Activated effector memory CD4-positive, alpha-beta T cell treated with Interleukin-2 at 50 U/mL for 16 hours (primary cell): ENCODE measurements at regions not wholly inside any gene's neighbourhood (a gene's known extent, or its start where the extent isn't known, plus 50 kb on each side); places are given as distances from the start of the nearest gene placed in this dataset.
"Not testable (repeated sequence)": the region's sequence is repeated elsewhere in the genome, so short reads cannot be mapped to it uniquely, and the experiment has no call there.

Source experiments
- DNase-seq: peaks from one replicate; pipeline ENCODE4 v3.0.0-alpha.2; 2020

DNA sequence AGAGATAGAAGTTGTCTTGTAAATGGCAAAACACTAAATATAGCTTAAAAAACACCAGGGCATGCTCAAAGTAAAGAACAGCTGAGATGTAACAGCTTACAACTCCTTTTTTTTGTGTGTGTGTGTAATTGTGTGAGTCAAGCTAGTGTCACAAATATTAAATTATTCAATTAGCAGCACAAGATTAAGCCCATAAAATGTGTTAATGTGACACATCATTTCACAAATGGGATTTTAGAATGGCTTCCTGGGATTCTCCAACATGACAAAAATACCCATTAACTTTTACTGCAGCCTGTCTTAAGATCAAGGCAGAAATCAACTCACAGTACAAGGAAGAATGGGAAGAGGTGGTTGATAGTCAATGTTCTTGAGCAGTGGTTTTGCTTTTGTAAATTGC, 251.4 kb downstream of the KIF20B start:
- no peak for DNase-seq

DNA sequence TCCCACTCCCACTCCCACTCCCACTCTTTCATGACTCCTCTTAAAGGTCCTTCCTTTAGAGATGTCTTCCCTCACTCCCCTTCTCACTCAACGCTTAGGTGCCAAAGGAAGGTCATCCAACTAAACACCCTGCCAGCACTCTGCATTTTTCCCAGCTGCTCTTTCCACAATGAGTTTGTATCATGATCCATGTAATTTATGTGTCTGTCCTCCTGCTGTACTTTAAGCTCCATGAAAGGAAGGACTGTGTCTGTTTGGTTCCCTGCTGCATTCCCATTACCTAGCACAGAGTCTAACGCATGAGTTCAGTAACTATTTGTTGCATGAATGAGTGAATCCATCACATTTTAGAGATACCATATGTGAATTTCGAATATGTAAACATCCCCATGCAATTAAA, 252.7 kb downstream of the KIF20B start:
- DNase-seq = no peak

DNA sequence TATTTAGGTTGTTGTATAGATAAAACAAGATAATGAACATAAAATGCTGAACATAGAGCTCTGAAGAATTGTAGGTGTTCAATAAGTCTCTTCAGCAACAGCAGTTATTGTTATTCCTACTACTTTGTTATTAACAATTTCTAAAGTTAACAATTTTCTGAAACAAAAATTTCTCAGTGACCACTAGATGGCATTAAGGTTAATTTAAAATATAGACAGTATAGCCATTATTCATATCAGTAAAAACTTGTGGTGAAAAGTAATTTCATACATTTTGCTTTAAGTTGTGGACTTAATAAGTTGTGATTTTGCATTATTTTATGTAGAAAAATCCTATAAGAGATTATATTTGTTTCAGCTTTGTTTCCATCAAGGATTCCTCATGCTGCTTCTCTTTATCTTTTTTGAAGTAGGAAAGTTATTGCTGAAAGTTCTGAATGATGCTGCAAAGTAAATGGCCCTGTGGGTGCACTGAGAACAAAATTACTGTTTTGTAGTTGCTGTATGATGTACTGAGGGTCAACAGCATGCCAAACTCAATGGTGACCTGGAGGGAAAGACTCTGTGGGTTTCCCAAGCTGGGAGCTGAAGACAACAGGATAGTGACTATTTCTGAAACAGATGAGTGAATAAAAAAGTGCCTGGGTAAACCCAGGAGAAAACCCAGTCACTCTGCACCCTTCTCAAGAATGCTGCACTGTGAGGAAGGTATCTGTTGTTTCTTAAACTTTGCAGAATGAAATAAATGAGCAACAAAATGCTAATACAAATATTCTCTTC, 253.6 kb downstream of the KIF20B start:
- no peak for DNase-seq

DNA sequence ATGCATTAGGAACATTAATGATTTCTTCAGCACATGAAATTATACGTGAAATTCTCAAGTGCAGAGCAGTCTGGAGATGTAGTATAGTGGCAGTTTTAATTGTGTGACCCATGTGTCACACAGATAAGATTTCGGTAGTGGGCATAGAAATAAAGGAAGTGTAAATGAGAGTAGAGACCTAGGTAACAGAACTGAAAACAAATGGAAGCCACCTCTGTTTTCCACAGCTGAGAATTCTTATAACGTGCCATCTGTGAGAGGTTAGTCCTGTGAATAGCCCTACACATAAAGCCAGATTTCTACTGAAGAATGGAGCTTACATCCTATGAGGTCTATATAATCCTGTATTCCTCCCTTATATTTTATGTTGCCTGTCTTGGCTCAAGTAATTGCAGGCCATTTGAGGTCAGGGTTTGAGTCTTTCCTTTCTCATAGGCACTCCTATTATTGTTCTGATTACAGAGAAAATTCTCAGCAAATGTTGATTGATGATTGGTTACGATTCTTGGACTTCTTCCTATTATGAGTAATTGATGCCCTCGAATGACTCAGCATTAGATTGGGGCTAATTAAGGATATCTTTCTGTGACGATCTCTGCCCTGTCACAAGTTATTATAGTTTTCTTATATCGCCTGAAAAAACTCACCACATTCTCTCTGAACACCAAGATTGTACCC, 258.2 kb downstream of the KIF20B start:
- no peak for DNase-seq

GRCh38 chr10:89963451-89964102, 262.2 kb downstream of the KIF20B start:
- DNase-seq = no peak

DNA sequence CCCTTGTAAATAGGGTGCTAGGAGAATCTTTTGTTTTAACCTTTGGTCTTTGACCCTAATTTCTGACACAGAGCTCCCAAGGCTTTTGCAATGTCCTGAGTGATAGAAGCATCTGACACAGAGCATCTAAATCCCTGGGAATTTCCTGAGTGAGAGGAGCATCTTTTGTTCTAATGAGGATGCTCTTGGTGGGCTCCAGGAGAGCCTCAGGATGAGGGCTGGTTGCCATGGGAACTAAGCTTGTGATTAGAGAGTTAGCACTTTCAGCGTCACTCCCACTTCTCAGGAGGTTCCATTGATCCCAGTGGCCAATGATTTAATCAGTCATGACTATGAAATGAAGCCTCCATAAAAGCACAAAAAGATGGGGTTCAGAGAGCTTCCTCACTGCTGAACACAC, 264.8 kb downstream of the KIF20B start:
- no peak for DNase-seq

GRCh38 chr10:89973326-89973725, 271.9 kb downstream of the KIF20B start:
- DNase-seq = no peak

GRCh38 chr10:89975071-89975470, 273.7 kb downstream of the KIF20B start:
- no peak for DNase-seq

DNA sequence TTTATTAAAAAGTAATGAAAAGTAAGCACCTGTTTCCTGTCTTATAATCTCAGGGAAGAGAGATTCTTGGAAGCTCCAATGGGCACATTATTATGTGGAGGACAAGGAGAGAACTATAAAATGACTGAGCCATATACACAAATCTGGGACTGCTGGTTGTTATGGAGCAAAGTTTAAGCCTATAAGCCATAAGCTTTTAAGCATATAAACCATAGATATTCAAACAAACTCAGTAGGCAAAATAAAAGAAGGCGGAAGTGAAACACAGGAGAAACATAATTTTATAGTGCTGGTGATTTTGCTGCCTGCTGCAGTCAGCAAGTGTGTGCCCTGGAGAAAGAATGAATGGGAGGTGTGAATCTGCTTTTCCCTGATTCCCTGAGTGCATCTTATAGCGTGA, 274.4 kb downstream of the KIF20B start:
- no peak for DNase-seq

- no peak for DNase-seq
Observed at GRCh38 chr10:89978081-89978480, 276.7 kb downstream of the KIF20B start.

GRCh38 chr10:89979726-89980125, 278.3 kb downstream of the KIF20B start:
- DNase-seq = no peak

DNA sequence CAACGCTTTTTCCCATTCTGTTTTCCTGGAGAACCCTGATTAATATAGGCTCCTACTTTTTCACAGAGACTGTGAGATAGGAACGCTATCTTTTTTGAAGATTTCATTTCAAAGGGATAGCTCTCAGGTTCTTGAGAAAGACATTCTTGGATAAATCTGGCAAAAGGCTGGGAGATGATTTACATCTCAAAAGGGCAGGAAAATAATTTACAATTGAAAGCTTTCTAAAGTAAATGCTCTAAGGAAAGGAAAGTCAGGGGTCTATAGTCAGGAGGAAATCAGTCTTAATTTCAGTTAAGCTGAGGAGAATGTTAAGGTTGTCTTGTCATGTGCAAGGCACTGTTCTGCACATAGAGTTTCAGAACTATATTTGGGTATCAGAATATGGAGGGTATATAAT, 278.8 kb downstream of the KIF20B start:
- DNase-seq = no peak

- no peak for DNase-seq
Observed at GRCh38 chr10:89981891-89982290, 280.5 kb downstream of the KIF20B start.

DNA sequence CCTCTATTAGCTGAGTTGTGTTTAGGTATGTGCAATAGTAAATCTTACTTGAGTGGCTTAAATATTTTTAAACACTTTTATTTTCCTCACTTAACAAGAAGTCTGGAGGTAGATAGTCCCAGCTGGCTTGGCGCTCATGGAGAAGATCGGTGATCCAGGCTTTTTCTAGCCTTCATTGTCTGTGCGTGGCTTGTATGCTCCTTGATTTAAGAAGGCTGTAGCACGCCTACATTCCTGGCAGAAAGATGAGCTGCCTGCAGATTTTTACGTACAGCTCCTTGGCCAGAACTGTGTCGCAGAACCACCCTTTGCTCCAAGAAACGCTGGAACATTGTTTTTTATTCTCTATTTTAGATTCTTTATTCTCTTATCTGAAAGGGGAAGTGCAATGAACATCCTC, 284.1 kb downstream of the KIF20B start:
- DNase-seq = no peak

GRCh38 chr10:89988361-89988760, 287.0 kb downstream of the KIF20B start:
- DNase-seq = not testable (repeated sequence)

- no peak for DNase-seq
Observed at GRCh38 chr10:89992575-89992974, 291.2 kb downstream of the KIF20B start.

GRCh38 chr10:90007226-90007625, 305.8 kb downstream of the KIF20B start:
- no peak for DNase-seq

- not testable (repeated sequence) for DNase-seq
Observed at GRCh38 chr10:90011281-90011680, 309.9 kb downstream of the KIF20B start.

DNA sequence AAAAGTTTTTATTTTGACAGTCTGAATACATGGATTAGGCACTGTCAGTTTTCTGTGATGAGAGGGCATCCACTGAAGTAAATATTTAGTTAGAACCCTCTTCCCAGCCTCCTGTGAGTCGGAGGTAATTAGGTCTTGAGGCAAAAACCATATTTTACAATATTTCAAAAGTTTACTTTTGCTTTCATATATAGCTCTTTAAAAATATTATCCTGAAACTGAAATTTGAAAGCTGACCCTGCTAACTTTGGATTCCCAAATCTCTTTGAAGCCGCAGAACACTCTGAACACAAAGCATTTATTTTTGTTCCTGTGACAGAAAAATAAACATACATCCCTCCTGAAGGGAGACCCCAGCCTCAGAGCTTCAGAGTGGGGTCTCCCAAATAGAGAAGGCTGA, 317.4 kb downstream of the KIF20B start:
- DNase-seq = no peak

DNA sequence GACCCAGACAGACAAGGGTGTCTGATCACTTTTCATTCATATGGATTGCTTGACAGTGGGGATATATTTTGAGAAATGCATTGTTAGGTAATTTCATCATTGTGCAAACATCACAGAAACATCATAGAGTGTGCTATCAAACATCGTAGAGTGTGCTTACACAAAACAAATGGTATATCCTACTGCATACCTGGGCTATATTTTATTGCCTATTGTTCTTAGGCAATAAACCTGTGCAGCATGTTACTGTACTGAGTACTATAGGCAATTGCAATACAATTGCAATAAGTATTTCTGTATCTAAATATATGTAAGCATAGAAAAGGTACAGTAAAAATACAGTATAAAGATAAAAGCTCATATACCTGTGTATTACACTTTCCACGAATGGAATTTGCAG, 319.1 kb downstream of the KIF20B start:
- DNase-seq = no peak

DNA sequence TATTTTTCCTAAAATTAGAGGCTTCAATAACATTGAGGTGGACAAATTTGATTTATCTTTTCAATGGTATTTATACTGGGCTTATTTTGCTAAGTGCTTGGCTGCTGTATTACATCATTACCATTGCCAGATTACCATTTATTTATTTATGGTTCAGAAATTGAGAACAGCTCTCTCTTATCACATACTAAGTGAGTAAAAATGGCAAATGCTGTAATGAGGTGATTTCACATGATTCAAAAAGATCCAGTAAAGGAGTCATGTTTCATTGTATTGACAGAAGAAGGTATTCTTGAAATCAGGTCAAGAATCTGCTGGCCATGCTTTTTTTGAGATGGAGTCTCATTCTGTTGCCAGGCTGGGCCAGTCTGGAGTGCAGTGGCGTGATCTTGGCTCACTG, 322.6 kb downstream of the KIF20B start:
- no peak for DNase-seq

DNA sequence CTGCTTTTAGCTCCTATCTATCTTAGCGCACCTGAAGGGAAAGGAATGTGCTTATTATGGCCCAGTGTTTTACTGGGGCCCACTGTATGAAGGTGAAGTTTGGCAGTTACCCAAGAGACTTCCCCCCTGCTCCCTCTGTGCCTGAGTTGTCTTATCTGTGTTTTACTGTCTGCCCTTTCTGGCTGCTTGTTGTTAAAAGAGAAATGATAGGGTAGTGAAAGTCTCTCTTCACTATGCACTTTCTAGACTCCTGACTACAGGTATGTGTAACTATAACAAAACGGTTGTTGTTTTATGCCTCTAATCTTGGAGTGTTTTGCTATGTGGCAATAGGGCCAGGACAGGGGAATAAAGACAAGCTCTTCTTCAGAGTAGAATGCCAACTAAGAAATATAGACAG, 326.9 kb downstream of the KIF20B start:
- DNase-seq = no peak

- DNase-seq = no peak
Observed at GRCh38 chr10:90031776-90032175, 330.4 kb downstream of the KIF20B start.

- DNase-seq = no peak
Observed at GRCh38 chr10:90032519-90032918, 331.1 kb downstream of the KIF20B start.
